HTR-8/SVneo (cell line): ENCODE measurements at regions not wholly inside any gene's neighbourhood (a gene's known extent, or its start where the extent isn't known, plus 50 kb on each side); places are given as distances from the start of the nearest gene placed in this dataset.
A peak's percentile ranks its signal among the peaks of the same experiment; 100 is the strongest.

Experiments used
- DNase-seq: peaks from one replicate; pipeline ENCODE4 v3.0.0; 2011; ENCODE audit warnings: low spot score, mixed read lengths; ENCODE audit not compliant: insufficient read length
- FAIRE-seq: peaks from 2 replicates; lab custom pipeline; 2011; peaks lifted over from hg19 to GRCh38; lab: Jason Lieb, UNC

DNA sequence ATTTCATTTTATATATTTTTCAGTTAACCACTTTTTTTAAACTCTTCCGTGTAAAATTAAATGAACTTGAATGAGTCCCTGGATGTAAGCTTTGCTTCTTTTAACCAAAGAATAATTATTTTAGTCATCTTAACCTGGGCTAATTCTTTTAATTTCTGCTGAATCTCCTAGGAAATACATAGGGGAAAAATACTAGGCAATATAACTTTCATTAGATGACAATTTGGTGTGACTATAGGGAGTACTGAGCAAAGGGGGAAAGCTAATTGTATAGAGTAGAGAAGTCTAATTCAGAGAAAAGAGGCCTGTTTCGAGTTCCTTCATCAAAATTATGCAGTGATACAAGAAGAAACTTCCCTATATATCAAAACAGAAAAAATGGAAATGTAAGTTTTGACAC is 388.1 kb downstream of the NOVA1 start:
- FAIRE-seq (no peak), DNase-seq (no peak)

GRCh38 chr14:26206640-26207039 is 391.2 kb downstream of the NOVA1 start:
- no peak for DNase-seq

DNA sequence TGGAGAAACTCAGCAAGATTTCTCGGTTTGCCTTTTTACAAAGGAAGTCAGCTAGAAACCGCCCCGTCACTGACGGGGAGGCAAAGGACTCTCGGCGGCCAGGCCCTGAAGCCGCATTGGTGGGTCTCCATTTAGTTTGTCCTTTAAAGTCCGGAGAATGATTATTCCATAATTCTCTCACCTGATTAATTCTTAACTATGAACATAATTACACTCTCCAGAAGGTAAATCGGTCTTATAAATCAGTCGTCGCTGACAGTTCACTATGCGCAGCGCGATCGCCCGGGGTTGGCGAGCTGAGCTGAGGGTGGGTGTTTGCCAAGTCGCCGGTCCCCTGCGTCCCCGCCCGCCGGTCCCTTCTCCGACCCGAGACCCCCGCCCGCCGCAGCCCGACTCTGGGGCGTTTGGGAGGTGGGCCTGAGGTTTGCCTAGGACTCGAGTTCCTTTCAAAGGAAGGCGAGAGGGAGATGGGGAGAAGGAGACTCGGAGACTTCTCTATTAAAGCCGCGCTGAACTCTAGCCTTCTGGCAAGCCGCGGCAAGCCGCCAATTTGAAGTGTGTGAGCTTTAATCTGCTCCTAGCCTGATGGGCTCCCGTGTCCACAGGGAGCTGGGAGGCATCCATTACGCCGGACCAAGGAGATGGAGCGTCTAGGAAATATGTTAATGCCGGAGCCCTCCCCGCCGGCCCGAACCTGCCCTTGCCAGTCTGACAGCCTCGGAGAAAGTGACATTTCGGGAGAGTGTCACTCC is 392.9 kb downstream of the NOVA1 start:
- FAIRE-seq (no peak), DNase-seq (no peak)

More at GRCh38 chr14:26206640-26207039, 391.2 kb downstream of the NOVA1 start:
- FAIRE-seq = no peak

GRCh38 chr14:26204366-26204727 is 393.5 kb downstream of the NOVA1 start:
- no peak for DNase-seq

DNA sequence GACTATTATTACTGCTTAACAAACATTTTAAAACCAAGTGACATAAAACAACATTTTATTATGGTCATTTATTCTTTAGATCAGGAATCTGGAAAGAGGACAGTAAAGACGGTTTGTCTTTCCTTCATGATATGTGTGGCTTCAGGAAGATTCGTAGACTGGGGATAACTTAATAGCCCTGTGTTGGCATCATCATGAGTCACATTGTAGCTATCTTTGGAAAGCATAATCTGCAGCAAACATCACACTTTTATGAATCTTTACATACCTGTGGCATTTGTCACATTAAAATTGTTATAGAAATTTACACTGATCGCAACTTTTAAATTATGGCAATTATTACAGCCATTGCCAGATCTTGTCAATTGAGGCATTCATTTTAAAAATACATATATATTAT is 397.1 kb downstream of the NOVA1 start:
- DNase-seq = peak; percentile 53
- FAIRE-seq = no peak

More at GRCh38 chr14:26204366-26204727, 393.5 kb downstream of the NOVA1 start:
- FAIRE-seq = no peak

- peak; percentile 12 for DNase-seq
- peak; percentile 74 for FAIRE-seq
These were observed 398.1 kb downstream of the NOVA1 start for GRCh38 chr14:26199590-26200370.

DNA sequence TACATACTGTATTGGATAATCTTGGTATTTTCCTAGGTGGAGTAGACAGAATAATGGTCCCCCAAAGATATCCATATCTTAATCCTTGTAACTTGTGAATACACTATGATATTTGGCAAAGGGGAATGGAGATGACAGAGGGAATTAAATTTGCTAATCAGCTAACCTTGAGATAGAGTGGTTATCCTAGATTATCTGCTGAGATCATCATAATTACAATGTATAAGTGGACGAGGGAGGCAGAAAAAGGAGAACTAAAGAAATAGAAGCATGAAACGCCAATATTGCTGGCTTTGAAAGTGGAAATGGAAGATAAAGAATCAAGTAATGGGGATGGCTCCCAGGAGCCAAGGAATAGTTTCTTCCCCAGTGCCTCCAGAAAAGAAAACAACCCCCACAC is 398.7 kb downstream of the NOVA1 start:
- FAIRE-seq (no peak), DNase-seq (no peak)

GRCh38 chr14:26194816-26195215 is 403.0 kb downstream of the NOVA1 start:
- FAIRE-seq = no peak
- no peak for DNase-seq

GRCh38 chr14:26191671-26192070 is 406.2 kb downstream of the NOVA1 start:
- FAIRE-seq (peak; percentile 4), DNase-seq (no peak)

- DNase-seq (no peak), FAIRE-seq (peak; percentile 16)
These were observed 406.7 kb downstream of the NOVA1 start for GRCh38 chr14:26191123-26191522.

DNA sequence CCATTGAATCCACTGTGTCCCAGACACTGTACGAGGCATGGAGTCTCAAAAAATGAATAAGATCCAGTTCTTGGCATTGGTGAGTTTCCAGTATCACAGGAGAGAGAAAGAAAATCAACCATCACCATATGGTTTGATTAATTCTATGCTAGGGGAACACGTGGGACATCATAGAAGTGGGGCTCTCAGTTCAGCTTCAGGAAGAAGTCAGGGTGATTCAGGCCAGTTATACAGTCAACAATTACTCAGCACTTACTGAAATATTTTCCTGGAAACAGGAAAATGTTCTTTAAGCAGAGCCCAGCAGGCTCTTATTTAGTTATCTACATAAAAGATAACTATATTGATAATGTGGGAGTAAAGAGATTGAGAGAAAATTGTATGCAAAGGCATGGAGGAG is 407.2 kb downstream of the NOVA1 start:
- no peak for DNase-seq
- FAIRE-seq = no peak

DNA sequence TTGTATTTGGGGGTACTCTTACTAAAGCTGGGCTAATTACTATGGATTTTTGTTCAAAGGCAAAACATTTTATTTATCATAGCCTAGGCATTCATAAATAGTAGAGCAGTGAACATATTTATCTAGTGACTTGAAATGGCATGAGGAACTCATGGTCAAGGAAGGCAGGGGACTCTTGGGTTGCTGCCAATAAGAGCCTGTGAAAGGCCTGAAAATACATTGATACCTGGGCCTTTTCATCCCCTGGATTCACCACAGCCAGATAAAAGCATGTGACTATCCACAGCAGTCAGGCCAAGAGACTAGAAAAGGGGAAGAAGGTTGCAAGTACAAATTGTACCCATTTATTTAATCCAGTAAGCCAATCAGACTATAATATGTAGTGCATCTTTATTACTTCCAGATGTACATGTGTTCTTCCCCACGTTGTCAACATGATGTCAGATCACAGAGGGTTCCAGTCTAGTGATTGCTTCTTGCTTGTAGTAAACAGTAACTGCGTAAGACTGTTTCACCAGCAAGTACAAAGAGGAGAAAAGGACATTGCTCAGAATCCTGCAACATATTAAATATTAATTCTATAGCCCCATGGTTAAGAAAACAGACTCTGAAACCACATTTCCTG is 409.7 kb downstream of the NOVA1 start:
- DNase-seq (no peak), FAIRE-seq (no peak)

DNA sequence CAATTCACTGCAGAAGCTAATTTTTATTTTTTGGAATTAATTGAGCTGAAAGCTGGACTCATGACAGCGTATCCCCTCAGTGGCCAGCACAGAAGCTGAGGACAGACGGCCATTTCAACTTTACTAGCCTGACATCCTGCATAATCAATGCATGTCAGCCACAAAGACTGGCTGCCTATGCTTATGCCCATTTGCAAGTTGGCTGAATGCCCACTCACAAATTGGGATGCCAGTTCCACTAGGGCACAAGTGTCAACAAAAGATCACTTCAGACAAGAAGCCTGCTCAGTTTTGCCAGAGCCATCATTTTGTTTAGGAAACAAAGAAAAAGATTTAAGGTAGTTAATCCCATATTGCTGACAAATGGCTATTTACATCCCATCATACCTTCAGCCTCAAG is 417.6 kb downstream of the NOVA1 start:
- DNase-seq = no peak
- no peak for FAIRE-seq

DNA sequence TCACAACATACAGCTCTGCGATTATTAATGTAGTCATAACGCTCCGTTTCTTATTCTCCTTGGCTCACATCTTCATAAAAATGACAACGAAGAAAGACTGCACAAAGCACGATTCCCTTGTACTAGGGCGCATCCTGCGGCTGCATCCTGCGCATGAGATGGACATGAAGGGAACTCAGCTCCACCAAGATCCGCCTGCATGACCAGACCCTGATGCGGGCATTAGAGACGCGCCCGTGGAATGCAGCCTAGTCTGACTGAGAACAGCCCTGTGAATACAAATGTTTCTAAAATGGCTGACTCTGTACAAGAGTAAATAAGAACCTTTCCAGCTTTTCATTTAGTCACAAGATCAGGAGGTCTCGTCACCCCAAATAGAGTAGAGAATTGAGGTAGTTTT is 422.2 kb downstream of the NOVA1 start:
- no peak for FAIRE-seq
- no peak for DNase-seq

GRCh38 chr14:26174395-26174794 is 423.4 kb downstream of the NOVA1 start:
- FAIRE-seq = no peak
- no peak for DNase-seq

GRCh38 chr14:26173581-26174110 is 424.2 kb downstream of the NOVA1 start:
- FAIRE-seq (no peak), DNase-seq (no peak)

GRCh38 chr14:26172396-26172795 is 425.4 kb downstream of the NOVA1 start:
- DNase-seq (no peak), FAIRE-seq (no peak)

GRCh38 chr14:26170885-26171284 is 426.9 kb downstream of the NOVA1 start:
- FAIRE-seq (no peak), DNase-seq (no peak)

DNA sequence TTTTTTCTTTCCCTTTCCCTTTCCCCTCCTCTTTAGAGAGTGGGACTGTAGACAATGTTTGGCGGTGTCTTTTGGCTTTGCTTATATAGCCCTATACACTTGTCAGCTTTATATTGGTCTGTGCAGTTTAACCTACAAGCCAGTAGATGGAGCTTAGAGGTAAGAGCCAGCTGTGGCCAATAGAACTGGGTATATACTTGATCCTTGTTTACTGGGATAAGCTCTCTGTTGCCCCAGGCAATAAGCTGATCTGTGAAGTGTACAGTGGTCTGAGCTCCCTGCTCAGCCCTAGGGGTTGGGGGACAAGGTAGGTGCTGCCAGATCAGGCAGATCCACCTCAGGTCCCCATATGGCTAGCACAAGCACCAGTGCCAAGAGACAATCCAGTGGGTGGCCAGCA is 434.1 kb downstream of the NOVA1 start:
- no peak for DNase-seq
- peak; percentile 4 for FAIRE-seq

- no peak for FAIRE-seq
- DNase-seq = no peak
These were observed 440.3 kb downstream of the NOVA1 start for GRCh38 chr14:26157517-26157916.

DNA sequence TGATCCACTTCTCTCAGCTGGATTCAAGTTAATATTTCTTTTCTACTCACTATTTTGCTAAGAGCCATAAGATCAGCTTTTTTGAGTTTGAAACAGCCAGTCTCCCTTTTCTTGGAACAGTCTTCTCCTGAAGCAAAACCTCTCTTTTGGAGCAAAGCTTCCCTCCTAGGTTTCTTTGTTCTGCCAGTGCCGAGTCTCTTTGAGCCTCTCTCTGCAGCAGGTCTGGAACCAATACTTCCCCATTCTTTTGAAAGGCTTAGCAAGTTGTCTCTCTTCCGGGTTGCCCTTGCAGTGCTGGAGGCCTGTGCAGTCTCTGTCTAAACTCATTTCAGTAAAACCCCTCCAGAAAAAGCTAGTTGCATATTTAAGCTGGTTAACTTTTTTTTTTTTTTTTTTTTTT is 454.8 kb downstream of the NOVA1 start:
- DNase-seq (no peak), FAIRE-seq (no peak)
